Upper lobe of left lung (tissue), 4 donors: ENCODE measurements at regions not wholly inside any gene's neighbourhood (a gene's known extent, or its start where the extent isn't known, plus 50 kb on each side); places are given as distances from the start of the nearest gene placed in this dataset.

Experiments used
- CTCF ChIP-seq, 6 experiments: fragments of 450-650 bp in 4 of 6; fragments of 200-600 bp in 2 of 6; sonication (generic) in 2 of 6; IDR thresholded peaks; one replicate each; pipeline ENCODE4 v1.5.1; 2016 to 2019; ENCODE audit warnings: antibody characterized with exemption in 6 of 6
- POLR2A ChIP-seq, 4 donors: fragments of 450-650 bp; IDR thresholded peaks; one replicate each; pipeline ENCODE4 v1.5.1; 2016 to 2017; ENCODE audit warnings: antibody characterized with exemption in 4 of 4, mild to moderate bottlenecking in 2 of 4
- POLR2AphosphoS5 ChIP-seq, 2 donors: sonication (generic); formaldehyde crosslinking; IDR thresholded peaks; one replicate each; pipeline ENCODE4 v1.5.1; 2017; ENCODE audit warnings: antibody characterized with exemption in 2 of 2

GRCh38 chr6:167226791-167227190, 64.3 kb upstream of the UNC93A start:
- no peak for TF ChIP-seq CTCF (IDR thresholded peaks at IDR 0.05)
- TF ChIP-seq POLR2AphosphoS5 (IDR thresholded peaks at IDR 0.05) = no peak
- TF ChIP-seq POLR2A (IDR thresholded peaks at IDR 0.05) = no peak
